HG03064 (cell line): ENCODE measurements at regions not wholly inside any gene's neighbourhood (a gene's known extent, or its start where the extent isn't known, plus 50 kb on each side); places are given as distances from the start of the nearest gene placed in this dataset.

ENCODE experiments used
- ATAC-seq: cut with Tn5 transposase; IDR thresholded peaks from one replicate; pipeline ENCODE4 v1.9.1; 2021; ENCODE audit warnings: low read depth; ENCODE audit not compliant: unreplicated experiment

DNA sequence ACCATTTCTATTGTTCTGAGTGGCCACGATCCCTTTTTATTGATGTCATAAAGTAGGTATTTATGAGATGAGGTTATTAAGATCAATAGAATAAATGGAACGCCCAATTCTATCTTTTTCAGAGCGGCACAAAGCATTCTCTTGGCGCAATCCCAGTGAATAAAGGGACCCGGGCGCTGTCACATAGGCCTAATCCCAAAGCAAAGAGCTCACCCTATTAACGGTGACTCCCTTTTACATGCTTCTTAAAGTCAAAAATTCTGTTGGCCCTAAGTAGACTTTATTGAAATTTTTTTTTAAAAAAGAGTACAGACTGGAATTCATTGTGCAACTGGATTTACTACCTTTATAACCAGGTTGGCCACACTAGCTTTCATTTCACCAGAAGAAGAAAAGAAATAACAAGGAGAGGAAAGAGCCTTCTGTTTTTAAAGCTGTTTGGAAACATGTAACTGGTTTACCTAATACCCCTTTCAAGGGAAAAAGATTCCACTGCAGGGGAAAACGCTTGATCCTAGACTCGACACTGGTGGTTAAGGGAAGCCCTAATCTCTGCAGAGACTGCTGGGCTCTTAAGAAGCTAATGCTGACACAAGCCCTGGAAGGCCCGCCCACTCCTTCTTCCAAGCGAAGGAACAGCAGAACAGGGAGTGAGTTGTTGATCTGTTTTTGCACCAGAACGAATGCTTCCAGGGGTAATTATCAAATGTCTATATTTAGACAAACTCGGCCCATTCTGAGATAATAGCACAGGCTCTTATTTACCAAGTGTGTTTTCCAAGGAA is 381.2 kb downstream of the BCL11B start:
- no peak for ATAC-seq

DNA sequence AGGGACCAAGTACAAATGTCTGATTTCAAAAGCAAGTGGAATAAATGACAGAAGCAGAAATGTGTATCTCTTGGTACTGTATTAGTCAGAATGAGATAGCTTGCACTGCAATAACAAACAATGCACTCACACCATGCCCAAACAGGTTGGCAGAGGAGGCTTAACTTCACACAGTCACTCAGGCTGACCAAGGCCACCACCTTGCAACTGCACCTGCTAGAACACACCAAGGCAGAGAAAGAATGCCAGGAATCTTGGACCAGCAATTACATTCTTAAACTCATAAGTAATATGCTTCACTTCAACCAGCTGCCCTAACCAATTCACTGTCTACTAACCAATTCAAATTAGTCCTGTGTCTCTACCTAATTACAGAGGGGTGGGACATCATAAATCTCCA is 378.3 kb downstream of the BCL11B start:
- no peak for ATAC-seq

DNA sequence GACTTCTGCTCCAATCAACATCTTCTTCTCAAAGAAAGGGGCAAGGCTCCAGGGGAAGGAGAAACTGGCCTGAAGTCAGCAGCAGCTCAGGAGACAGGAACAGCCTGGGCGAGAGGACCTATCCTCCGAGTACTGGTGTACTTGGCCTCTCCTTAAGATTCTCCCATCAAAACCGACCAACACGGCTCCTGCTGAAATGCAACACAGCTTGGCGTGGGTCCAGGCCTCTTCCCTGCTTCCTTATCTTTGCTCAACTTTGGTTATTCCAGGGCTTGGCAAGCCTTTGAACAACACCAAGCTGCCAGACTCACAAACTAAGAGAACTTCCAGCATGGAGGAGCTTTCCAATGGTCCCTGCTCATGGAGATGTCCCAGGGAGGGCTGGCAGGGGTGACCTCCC is 377.4 kb downstream of the BCL11B start:
- no peak for ATAC-seq

DNA sequence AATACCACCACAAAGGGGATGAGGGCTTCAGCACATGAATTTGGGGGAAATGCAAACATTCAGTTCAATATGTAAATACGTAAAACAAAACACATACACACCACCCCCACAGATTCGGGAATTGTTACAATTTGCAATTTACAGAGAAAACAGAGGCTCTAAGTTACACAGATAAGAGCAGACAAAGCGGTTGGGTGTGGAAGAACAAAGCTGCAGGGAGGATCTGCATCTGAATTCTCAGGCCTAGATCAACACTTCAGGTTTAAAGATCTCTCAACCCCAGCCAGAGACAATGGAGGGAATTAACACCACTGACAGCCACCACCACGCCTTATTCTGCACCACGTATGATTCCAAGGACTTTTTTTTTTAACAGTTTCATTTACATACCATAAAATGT is 375.5 kb downstream of the BCL11B start:
- ATAC-seq: no peak

DNA sequence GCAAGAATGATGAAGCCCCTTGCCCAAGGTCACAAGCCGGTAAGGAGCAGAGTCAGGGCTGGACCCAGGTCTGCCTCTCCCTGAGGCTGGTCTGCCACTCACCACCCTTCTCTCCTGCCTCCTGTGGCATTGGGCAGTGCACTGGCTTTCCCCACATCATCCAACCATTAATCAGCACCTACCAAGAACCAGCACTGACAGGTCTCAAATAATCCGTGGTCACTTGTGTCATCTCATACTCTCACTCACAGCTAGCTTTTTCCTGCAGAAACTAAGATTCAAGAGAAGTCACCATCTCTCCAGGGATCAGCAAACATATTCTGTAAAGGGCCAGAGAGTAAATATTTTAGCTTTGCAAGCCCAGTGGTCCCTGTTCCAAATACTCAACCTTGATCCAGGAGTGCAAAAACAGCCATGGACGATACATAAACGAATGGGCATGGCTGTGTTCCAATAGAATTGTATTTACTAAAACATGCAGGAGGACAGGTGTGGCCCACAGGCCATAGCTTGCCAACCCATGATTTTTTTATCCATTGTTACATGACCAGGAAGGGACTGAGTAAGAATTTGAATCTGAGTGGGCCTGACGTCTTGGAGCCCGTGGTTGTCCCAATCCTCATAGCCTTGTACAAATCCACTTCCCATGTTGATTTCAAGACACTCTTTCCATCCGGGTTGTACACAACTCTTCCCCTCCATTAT is 374.2 kb downstream of the BCL11B start:
- ATAC-seq: no peak

DNA sequence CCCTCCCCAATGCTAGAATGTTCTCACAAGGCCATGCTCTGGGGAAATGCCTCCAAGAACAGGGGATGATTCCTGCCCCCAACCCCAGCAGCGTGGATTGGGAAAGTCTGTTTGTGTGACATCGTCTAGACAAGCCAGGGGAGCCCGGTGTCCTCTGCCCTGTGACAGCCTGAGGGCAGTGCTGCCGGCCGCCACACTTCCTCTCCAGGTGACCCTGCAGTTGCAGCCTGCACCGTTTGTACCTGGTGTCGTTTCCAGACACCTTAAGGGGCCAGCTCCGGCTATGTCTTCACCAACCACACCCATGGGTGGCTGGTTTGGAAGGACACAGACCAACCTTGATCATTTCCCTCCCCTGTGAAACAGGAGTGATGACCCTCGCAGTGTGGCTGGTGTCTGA is 372.6 kb downstream of the BCL11B start:
- ATAC-seq: no peak

DNA sequence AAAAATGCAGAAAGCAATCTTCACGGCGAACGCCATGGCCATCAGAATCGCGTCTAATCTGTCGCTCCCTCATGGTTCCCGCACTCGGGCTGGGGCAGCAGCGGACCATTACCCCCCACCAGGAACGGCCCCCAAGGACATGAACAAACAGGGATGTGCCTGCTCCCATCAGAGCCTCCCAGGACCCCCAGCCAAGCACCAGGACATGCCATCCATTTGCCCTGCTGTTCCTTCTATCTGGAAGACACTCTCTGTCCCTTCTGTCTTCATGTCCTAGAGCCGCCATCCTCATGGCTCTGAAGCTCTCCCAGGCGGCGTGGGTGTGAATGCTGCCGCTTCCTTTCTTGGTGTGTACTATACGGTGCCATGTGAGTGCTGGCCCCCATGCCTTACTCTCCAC is 371.8 kb downstream of the BCL11B start:
- no peak for ATAC-seq

DNA sequence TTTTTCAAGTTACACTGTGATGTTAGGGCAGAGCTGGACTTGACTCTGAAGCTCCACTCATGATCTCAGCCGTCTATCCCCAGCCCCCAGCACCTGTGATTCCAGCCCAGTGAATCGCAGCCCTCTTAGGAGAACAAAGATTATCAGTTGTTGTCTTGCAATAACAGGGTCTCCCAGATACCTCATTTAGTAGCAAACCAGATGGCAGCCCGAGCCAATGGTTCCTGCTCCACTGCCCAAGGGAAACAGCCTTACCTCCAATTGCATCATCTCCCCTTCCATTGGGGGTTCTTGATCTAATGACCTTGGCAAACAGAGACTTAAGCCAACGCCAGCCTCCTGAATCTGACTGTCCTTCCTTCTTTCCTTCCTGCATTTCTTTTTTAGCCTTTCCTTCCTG is 371.2 kb downstream of the BCL11B start:
- no peak for ATAC-seq

DNA sequence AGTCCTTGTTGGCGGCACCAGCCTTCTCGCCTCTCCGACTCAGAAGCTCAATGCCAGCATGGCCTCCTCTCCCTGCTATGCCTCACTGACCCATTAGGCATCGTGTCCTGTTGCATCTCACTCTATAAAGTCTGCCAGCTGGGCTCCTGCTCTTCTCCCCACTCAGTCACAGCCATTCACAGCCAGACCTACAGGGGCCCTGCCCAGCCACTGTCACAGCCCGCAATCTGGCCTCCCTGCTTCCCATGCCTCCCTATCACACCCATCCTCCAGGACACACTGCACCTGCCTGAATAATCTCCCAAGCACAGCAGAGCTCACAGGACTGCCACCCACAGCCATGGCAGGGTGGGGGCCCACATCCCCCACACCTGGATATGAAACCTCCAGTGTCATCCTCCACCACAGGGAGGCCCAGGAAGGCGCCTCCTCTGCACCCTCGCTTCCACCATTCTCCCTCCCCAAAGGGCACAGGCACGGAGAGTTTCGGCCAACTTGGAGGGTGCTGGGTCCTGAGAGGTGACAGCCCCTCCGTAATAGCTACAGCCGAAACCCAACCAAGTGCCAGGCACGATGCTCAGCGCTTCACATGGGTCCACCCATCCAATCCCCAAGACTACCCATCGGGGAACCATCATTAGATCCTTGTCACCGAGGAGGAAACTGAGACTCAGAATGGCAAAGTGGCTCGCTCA is 370.3 kb downstream of the BCL11B start:
- ATAC-seq: no peak

DNA sequence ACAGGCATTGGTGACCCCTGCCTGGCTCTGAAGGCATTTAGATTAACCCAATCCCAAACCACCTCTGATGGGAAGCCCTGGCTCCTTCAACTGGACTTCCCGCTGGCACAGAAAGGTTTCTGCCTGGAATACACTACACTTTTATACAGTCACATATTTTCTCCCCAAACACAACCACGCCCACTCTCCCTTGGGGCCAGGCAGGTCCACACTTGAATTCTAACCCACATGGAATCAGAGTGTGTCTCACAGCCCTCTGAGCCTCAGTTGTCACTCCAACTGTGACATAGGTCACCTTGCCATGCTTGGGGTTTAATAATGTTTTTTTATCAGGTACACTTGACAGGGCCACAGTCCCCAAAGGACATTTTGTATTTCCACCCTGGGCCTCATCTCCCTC is 368.6 kb downstream of the BCL11B start:
- no peak for ATAC-seq

DNA sequence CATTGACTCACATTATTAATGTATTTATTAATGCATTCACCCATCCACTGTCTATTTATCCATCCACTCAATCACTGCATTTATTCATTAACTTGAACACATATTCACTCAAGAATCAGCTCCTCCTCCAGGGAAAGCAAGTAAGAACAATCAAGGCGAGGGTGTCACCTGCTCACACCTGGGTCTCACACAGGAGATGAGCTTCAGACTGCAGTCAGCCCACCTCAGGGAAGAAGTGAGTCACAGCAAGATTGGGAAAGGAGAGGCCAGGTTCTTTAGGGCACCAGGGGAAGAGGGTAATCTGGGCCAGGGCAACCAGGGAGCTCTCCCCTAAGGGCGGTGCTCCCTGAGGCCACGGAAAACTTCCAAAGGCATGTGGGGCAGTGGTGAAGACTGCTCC is 367.3 kb downstream of the BCL11B start:
- no peak for ATAC-seq

DNA sequence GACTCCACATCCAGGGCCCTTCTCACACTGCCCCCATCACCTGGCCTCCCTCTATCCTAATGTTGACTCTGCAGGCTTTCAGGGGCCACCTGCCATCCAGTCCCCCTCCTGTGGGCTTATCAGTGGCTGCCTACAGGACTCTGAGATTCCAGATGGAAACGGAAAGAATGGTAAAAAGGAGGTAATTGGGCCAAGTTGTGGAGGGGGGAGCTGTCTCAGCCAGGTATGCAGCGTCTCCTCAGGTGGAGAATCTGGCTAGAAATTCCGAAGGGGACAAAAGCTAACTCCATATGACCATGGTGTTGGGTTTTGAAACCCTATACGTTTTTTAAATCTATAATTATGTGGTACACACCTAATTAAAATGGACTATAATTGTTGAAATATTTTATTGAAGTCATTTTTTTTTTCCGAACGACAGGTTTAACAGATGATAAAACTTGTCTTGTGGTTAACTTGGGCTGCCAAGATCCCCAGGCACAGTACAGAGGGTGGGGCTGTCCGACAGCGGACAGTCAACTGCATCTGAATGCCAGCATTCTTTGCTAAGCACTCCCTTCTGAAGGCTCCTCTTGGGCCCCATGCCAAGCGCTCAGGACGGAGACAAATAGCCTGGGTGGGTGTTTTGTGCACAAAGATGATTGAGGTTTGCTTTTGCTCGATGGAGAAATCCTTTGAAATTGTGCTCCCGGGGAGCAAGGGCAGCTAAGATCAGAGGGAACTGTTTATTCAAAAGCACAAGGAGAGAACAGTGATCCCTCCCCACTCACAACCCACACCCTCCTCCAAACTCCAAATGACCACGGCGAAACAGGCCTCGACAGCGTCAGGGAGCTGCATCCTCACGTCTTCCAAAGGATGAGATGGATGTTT is 365.6 kb downstream of the BCL11B start:
- no peak for ATAC-seq

DNA sequence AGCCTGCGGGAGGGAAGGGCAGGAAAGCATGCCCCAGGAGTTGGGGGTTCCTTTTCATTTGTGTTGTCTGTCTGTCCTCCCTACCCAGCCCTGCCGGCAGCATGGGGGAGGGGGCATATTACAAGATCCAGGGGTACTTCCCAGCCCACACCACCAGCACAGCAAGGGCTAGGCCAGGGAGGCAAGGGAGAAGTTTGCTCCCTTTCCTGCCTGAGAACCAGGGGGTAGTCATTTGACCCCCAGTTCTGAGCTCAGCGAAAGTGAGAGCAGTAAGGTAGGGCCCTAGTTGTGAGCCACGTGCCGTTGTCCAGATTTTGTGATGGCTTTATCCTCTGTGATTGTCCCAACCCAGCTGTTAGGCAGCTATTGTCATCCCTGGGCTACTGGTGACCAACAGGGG is 364.7 kb downstream of the BCL11B start:
- no peak for ATAC-seq

DNA sequence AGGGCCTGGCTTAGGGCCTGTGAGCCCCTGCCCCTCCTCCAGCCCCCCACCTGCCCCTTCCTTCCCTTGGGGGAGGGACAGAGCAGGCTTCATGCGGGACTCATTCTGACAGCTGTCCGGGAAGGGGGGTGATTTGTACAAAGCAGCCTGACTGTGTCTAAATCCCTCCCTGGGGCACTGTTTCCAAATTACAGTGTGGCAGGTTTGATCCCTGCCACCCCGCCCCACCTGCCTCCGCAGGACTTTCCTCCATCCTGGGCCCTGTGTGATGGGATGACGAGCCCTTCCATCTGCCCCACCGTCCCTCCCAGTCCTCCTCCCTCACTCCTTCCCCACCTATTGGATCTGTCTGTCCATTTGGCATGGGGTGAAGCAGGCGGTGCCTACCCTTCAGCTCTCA is 363.9 kb downstream of the BCL11B start:
- ATAC-seq: no peak

DNA sequence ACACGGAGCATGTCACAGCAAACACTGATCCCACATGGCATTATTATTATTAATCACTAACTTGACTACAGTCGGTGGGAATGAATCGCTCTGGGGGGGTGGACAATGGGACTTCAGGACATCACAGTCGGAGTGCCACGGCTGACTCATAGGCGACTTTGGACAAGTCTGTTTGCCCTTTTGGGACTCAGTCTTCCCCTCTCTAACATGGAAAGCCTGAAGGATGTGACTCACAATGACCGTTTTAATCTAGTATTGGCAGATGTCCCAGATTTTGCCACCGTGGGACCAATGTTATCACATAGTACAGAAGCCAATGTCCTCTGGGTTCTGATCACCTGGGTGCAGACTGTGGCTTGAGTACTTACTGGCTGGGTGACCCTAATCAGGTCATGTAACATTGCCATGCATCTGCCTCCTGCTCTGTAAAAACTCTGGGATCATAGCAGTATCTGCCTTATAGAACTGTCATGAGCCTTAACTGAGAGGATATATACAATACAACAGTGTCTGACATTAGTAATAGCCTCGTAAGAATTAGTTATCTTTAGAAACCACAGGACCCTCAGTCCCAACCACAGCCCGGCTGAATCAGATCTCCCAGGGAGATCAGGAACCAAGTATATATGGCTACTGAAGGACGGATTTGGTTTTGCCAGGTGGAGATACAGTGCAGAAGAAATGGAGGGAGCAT is 362.6 kb downstream of the BCL11B start:
- ATAC-seq: no peak

DNA sequence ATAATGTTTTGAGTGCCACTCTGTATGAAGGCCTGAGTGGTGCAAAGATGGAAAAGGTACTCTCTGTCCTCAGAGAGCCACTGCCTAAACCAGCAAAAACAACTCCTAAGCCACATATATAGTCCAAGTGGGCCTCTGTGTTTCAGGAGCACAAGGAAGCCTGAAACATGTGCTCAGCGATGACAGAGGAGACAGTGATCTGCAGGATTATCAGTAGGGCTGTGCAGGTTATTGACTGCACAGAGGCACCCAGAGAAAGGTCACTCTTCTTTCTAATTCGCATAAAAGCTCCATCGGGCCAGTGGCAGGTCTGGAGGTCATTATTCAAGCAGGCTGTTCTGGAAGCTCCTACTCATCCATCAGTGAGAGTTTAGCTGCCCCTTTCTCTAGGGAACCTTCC is 361.9 kb downstream of the BCL11B start:
- no peak for ATAC-seq

DNA sequence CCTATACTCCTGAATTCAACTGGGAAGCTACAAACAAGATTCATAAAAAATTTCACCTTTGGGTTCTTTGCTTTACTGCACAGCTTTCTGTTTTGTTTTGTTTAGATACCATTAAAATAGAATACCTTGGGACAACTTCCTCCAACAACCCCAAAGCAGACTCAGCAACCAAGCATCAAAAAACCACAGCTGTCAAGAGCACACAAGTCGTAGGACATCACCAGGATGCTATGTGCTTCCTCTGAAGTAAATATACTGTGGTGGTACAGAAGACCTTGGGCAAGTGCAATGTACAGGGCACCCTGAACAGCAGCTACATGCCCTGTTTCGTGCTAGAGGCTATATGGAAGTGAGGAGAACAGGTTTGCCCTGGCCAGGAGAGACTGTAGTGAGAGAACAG is 359.3 kb downstream of the BCL11B start:
- ATAC-seq: no peak

DNA sequence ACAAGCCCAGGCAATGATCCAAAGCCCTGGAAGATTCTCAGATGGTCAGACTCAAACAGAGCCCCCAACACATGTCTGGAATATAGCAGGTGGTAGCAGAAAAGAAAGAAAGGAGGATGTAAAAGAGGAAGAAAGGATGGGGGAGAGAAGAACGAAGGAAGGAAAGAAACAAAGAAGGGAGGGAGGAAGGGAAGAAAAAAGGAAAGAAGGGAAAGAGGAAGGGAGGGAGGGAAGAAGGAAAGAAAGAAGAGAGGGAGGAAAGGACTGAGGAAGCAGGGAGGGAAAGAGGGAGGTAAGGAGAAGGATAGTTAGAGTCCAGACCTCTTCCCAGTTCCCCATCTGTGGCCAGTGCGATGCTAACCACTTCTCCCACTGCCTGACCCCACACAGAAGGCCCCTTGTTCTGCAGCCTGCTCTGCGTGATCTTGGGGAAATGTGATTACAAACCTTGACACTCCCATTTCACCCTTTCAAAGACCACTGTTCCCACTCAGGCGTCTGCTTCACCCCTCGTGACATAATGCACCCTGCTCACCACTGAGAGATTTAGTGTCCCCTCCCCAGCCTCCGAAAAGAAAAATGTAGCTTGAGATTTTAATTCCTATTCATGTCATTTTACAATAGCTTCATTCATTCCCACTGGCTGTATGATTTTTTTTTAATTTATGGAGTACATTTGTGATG is 357.9 kb downstream of the BCL11B start:
- no peak for ATAC-seq

DNA sequence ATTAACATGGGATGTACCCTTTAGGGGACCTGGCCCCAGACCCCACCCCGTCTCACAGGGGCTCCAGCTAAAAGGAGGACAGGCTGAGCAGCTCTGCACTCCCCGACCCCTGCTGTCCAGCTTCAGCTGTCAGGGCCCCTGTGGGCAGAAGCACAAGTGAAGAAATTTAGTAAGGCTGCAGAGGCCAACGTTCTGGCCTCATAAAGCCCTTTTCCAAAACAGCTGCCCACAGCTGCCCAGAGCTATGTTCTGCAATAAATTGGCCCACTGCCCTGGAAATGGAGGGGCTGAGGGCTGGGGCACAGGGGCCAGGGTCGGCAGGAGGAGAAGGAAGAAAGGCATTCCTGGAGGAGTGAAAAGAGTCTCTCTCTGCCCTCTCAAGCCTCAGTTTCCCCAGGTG is 357.1 kb downstream of the BCL11B start:
- no peak for ATAC-seq

DNA sequence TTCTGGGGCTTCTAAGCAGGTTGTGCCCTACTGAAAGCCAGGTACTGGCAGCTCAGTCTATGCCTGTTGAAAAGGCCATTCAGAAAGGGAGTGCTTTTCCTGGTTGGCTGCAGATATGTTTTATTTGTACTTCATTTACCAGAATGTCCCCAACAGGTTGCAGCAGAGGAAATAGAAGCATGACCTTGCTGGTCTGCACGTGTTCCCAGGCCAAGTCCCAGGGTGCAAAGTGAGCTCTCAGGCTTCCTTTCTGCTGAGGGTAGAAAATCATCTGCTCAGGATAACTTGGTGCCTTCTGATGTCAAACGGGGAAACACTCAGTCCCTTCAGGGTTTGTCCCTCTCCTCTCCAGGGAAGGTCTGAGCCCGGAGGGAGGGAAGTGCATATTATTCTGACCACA is 356.4 kb downstream of the BCL11B start:
- ATAC-seq: no peak
